Skeletal muscle satellite cell (primary cell): ENCODE measurements at regions not wholly inside any gene's neighbourhood (a gene's known extent, or its start where the extent isn't known, plus 50 kb on each side); places are given as distances from the start of the nearest gene placed in this dataset.

Source experiments
- H3K27me3 ChIP-seq: 2 replicates; pipeline ENCODE4 v1.7.0; 2013; ENCODE audit warnings: low read length; ENCODE audit not compliant: control insufficient read depth, insufficient read depth
- H3K36me3 ChIP-seq: 2 replicates; pipeline ENCODE4 v1.7.0; 2013; ENCODE audit warnings: mild to moderate bottlenecking, control low read depth, low read length; ENCODE audit not compliant: insufficient read depth
- H3K4me1 ChIP-seq: 2 replicates; pipeline ENCODE4 v1.7.0; 2013; ENCODE audit warnings: low read length; ENCODE audit not compliant: control insufficient read depth, insufficient read depth
- H3K4me2 ChIP-seq: 2 replicates; pipeline ENCODE4 v1.7.0; 2013; ENCODE audit warnings: mild to moderate bottlenecking, low read length
- H3K4me3 ChIP-seq: 2 replicates; pipeline ENCODE4 v1.7.0; 2013; ENCODE audit warnings: low read length
- H3K9ac ChIP-seq: 2 replicates; pipeline ENCODE4 v1.7.0; 2013; ENCODE audit warnings: mild to moderate bottlenecking, low read depth, low read length, moderate library complexity
- H3K9me3 ChIP-seq: replicated peaks from 2 replicates; pipeline ENCODE4 v1.7.0; 2013; ENCODE audit warnings: mild to moderate bottlenecking, control low read depth, low read length

DNA sequence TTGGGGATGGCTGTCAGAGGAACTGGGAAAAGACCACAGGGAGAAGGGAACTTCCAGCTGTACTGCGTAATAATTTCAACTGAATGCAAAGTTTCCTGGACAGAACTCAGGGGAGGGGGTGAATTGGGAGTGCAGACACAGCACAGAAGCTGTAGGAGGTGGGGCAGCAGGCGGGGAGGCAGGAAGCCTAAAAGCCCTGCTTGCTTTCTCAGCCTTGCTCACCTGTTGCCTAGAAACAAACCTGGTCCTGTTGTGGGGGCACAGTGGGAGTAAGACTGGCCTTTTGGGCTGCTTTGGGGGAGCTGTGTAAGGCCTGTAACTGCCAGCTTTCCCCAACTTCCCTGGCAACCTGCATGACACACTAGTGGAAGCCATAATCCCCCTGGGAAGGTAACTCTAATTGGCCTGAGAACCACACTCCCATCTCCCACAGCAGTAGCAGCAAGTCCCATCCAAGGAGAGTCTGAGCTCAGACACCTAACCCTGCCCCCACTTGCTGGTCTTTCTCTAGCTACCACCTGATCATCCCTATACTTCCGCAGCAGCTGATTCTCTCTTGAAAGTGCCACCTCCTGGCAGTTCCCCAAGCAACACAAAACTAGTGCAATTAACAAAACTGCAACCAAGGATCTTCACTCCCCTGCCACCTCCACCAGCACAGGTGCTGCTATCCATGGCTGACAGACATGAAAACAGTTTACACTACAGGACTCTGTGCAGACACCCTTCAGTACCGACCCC is 1239.3 kb downstream of the SORCS1 start:
- Histone ChIP-seq H3K4me1 (no peaks in the 10 kb centered on the region), H3K4me3 (no peak overlapping the region), H3K36me3 (no peaks in the 10 kb centered on the region), H3K9ac (no peak overlapping the region), H3K9me3 (peaks cover 4% of the 10 kb centered on the region), H3K4me2 (no peak overlapping the region), H3K27me3 (no peaks in the 10 kb centered on the region)

DNA sequence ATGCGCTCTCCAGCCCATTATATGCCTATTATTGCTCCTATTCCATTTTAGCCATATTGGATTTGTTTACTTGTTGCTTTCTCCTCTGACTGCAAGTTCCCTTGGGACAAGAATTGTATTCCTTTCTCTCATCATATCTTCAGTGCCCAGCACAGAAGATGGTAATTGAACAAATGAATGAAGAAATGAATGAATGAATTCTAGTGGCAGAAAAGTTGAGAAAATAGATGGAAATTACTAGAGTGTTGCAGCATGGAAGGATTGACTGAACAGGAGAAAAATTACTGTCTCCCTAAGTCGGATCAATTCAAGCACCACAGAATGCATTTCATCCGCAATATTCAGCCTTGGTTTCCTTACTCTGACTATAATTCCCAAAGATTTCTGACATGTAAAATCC is 1243.2 kb downstream of the SORCS1 start:
- H3K36me3 ChIP-seq: no peaks in the 10 kb centered on the region
- H3K9ac ChIP-seq: no peak overlapping the region
- no peak overlapping the region for H3K4me3 ChIP-seq
- peaks cover 10% of the 10 kb centered on the region for H3K9me3 ChIP-seq
- H3K27me3 ChIP-seq: no peaks in the 10 kb centered on the region
- no peaks in the 10 kb centered on the region for H3K4me1 ChIP-seq
- H3K4me2 ChIP-seq: no peak overlapping the region

GRCh38 chr10:105914432-105914831 is 1250.1 kb downstream of the SORCS1 start:
- no peaks in the 10 kb centered on the region for H3K4me1 ChIP-seq
- no peaks in the 10 kb centered on the region for H3K36me3 ChIP-seq
- H3K27me3 ChIP-seq: no peaks in the 10 kb centered on the region
- peaks cover 8% of the 10 kb centered on the region for H3K9me3 ChIP-seq
- no peak overlapping the region for H3K4me2 ChIP-seq
- H3K4me3 ChIP-seq: no peak overlapping the region
- no peak overlapping the region for H3K9ac ChIP-seq

DNA sequence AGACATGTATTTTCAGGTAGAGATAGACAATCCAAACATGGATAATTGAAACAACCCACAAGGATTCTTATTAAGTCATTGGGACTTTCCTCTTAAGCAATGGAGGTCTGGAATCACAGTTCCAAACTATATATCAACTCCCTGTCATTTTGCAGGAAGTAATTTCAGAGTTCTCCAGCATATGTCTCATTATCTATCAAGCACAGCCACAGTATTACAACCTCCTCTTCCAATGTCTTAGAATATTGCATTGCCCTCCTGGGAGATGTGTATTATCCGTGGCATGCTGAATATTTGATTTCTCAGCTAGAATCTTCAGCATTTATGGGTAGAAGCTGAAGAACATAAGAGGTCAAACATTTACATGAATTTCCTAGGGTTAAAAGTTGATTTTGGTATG is 1255.8 kb downstream of the SORCS1 start:
- H3K4me2 ChIP-seq: no peak overlapping the region
- H3K4me1 ChIP-seq: no peaks in the 10 kb centered on the region
- no peaks in the 10 kb centered on the region for H3K9me3 ChIP-seq
- H3K9ac ChIP-seq: no peak overlapping the region
- no peaks in the 10 kb centered on the region for H3K27me3 ChIP-seq
- no peaks in the 10 kb centered on the region for H3K36me3 ChIP-seq
- H3K4me3 ChIP-seq: no peak overlapping the region

DNA sequence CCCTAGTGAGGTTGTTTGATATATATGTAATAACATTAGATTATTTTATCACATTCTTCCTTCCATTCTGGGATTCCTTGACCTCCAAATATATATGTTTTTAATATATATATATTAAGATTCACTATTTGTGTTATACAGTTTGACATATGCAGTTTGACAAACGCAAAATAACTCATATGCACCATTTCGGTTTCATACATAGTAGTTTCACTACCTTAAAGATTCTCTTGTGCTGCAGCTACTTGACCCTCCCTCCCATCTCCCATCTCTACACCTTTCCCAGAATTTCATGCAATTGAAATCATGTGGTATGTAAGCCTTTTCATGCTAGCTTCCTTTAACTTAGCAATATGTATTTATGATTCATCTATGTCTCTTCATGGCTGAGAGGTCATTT is 1244.4 kb downstream of the SORCS3 start:
- no peaks in the 10 kb centered on the region for H3K9me3 ChIP-seq
- no peaks in the 10 kb centered on the region for H3K36me3 ChIP-seq
- no peaks in the 10 kb centered on the region for H3K4me1 ChIP-seq
- H3K4me3 ChIP-seq: no peak overlapping the region
- no peak overlapping the region for H3K4me2 ChIP-seq
- H3K9ac ChIP-seq: no peak overlapping the region
- no peaks in the 10 kb centered on the region for H3K27me3 ChIP-seq

- H3K4me3 ChIP-seq: no peak overlapping the region
- no peaks in the 10 kb centered on the region for H3K27me3 ChIP-seq
- H3K36me3 ChIP-seq: no peaks in the 10 kb centered on the region
- peaks cover 4% of the 10 kb centered on the region for H3K9me3 ChIP-seq
- H3K4me2 ChIP-seq: no peak overlapping the region
- no peaks in the 10 kb centered on the region for H3K4me1 ChIP-seq
- H3K9ac ChIP-seq: no peak overlapping the region
Measured at GRCh38 chr10:105879401-105879800, 1238.3 kb downstream of the SORCS3 start.

GRCh38 chr10:105875050-105875449 is 1234.0 kb downstream of the SORCS3 start:
- H3K4me1 ChIP-seq: no peaks in the 10 kb centered on the region
- H3K9ac ChIP-seq: no peak overlapping the region
- no peak overlapping the region for H3K4me3 ChIP-seq
- no peaks in the 10 kb centered on the region for H3K27me3 ChIP-seq
- H3K9me3 ChIP-seq: peaks cover 7% of the 10 kb centered on the region
- H3K36me3 ChIP-seq: no peaks in the 10 kb centered on the region
- no peak overlapping the region for H3K4me2 ChIP-seq

- H3K4me1 ChIP-seq: no peaks in the 10 kb centered on the region
- H3K36me3 ChIP-seq: no peaks in the 10 kb centered on the region
- H3K4me2 ChIP-seq: no peak overlapping the region
- H3K4me3 ChIP-seq: no peak overlapping the region
- peaks cover 5% of the 10 kb centered on the region for H3K9me3 ChIP-seq
- no peak overlapping the region for H3K9ac ChIP-seq
- no peaks in the 10 kb centered on the region for H3K27me3 ChIP-seq
Measured at GRCh38 chr10:105872665-105873064, 1231.6 kb downstream of the SORCS3 start.

DNA sequence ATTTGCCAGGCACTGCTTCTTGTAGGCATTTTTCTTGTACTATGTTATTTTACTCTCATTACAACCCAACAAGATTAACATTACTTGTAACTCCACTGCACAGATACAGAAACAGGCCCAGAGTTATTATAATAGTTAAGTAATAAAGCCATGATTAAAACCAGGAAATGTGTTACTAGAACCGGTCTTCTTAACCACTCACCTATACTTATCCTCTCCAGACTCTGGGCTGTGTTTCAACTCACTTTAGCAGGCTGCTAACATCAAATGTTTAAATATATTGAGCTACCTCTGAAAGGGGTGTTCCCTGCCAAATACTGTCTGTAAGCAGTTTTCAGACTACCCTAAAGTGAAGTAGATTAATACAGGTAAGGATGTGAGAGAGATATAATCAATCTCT is 1227.8 kb downstream of the SORCS3 start:
- peaks cover 3% of the 10 kb centered on the region for H3K9me3 ChIP-seq
- no peak overlapping the region for H3K4me3 ChIP-seq
- H3K9ac ChIP-seq: no peak overlapping the region
- no peaks in the 10 kb centered on the region for H3K36me3 ChIP-seq
- H3K4me2 ChIP-seq: no peak overlapping the region
- H3K27me3 ChIP-seq: no peaks in the 10 kb centered on the region
- H3K4me1 ChIP-seq: no peaks in the 10 kb centered on the region

DNA sequence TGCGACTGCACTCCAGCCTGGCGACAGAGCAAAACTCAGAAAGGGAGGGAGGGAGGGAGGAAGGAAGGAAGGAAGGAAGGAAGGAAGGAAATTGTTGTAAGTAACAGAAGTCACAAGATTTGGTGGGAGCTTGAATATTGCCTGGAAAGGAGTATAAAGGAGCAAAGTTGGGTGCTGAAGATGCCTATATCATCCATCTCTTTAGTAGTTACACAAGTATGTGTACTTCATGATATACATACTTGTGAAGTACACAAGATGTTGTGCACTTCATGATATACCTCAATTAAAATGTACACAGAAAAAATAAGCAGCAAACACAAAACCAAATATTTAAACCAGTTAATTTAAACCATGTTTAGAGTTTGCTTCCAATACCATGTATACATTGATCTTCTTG is 1223.8 kb downstream of the SORCS3 start:
- Histone ChIP-seq H3K9ac (no peak overlapping the region), H3K4me1 (no peaks in the 10 kb centered on the region), H3K4me3 (no peak overlapping the region), H3K27me3 (no peaks in the 10 kb centered on the region), H3K4me2 (no peak overlapping the region), H3K9me3 (no peaks in the 10 kb centered on the region), H3K36me3 (no peaks in the 10 kb centered on the region)

GRCh38 chr10:105857268-105858264 is 1216.5 kb downstream of the SORCS3 start:
- Histone ChIP-seq H3K36me3 (no peaks in the 10 kb centered on the region), H3K4me1 (no peaks in the 10 kb centered on the region), H3K9me3 (peaks cover 3% of the 10 kb centered on the region), H3K27me3 (no peaks in the 10 kb centered on the region), H3K9ac (no peak overlapping the region), H3K4me3 (no peak overlapping the region), H3K4me2 (no peak overlapping the region)
